Neural cell (in vitro differentiated cells): ENCODE measurements at regions not wholly inside any gene's neighbourhood (a gene's known extent, or its start where the extent isn't known, plus 50 kb on each side); places are given as distances from the start of the nearest gene placed in this dataset.

ENCODE experiments used
- EZH2 ChIP-seq: fragments of 200-600, 300-800 bp; shearing (Covaris generic), sonication (generic); IDR thresholded peaks from 2 replicates; pipeline ENCODE4 v1.6.1; 2014; ENCODE audit warnings: antibody characterized with exemption, low read length, borderline replicate concordance, mild to moderate bottlenecking; ENCODE audit not compliant: insufficient read depth, poor library complexity, severe bottlenecking
- POLR2AphosphoS5 ChIP-seq: IDR thresholded peaks from 2 replicates; pipeline ENCODE4 v1.6.1; 2012
- RAD21 ChIP-seq: fragments of 450-650 bp; conservative IDR thresholded peaks from 2 replicates; pipeline ENCODE4 v1.6.1; 2014; ENCODE audit warnings: antibody characterized with exemption, mild to moderate bottlenecking, moderate library complexity
- TAF1 ChIP-seq: IDR thresholded peaks from 2 replicates; pipeline ENCODE4 v1.6.1; 2012; ENCODE audit warnings: low read depth
- TF ChIP-seq, protein P1 (sequence below): fragments of 450-650 bp; IDR thresholded peaks from 2 replicates; pipeline ENCODE4 v1.5.1; 2014; ENCODE audit warnings: antibody characterized with exemption, mild to moderate bottlenecking, moderate library complexity; ENCODE audit not compliant: poor library complexity, severe bottlenecking

DNA sequence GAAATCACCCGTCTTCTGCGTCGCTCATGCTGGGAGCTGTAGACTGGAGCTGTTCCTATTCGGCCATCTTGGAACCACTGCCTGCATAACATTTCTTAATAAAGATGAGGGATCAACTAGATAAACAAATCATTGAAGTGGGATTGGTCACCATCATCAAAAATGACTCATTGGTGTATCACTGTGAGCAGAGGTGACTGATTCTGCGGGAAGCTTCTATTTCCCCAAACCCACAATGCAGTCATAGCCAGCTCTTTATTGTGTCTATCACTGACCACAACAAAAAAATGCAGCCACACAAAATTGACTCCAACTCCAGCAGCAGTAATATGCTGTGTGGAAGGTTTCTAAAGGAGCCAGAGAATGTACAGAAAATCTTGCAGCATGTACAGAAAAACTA lies 630.7 kb upstream of the HS6ST1 start:
- no peak for TF ChIP-seq POLR2AphosphoS5
- TF ChIP-seq, protein P1, sequence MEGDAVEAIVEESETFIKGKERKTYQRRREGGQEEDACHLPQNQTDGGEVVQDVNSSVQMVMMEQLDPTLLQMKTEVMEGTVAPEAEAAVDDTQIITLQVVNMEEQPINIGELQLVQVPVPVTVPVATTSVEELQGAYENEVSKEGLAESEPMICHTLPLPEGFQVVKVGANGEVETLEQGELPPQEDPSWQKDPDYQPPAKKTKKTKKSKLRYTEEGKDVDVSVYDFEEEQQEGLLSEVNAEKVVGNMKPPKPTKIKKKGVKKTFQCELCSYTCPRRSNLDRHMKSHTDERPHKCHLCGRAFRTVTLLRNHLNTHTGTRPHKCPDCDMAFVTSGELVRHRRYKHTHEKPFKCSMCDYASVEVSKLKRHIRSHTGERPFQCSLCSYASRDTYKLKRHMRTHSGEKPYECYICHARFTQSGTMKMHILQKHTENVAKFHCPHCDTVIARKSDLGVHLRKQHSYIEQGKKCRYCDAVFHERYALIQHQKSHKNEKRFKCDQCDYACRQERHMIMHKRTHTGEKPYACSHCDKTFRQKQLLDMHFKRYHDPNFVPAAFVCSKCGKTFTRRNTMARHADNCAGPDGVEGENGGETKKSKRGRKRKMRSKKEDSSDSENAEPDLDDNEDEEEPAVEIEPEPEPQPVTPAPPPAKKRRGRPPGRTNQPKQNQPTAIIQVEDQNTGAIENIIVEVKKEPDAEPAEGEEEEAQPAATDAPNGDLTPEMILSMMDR, result no peak
- TF ChIP-seq EZH2, result no peak
- no peak for TF ChIP-seq RAD21
- TF ChIP-seq TAF1, result no peak
